GM12865 (cell line): ENCODE measurements at regions not wholly inside any gene's neighbourhood (a gene's known extent, or its start where the extent isn't known, plus 50 kb on each side); places are given as distances from the start of the nearest gene placed in this dataset.

Experiments
- DNase-seq: peaks from one replicate; pipeline ENCODE4 v3.0.0; 2010; ENCODE audit warnings: low read depth
- H3K4me3 ChIP-seq: 2 replicates; pipeline ENCODE4 v1.5.1; 2011; ENCODE audit warnings: mild to moderate bottlenecking, low read depth, low read length, control low read depth
- CTCF ChIP-seq: IDR thresholded peaks from 2 replicates; pipeline ENCODE4 v1.5.1; 2011; ENCODE audit warnings: low read length, control low read depth, low read depth, inconsistent platforms; ENCODE audit not compliant: insufficient read depth; ENCODE audit errors: missing control alignments

GRCh38 chr6:12602342-12602741 lies 114.2 kb upstream of the PHACTR1 start:
- no peak for TF ChIP-seq CTCF
- no peak overlapping the region for H3K4me3 ChIP-seq
- no peak for DNase-seq

- peak; percentile 51 for TF ChIP-seq CTCF
- H3K4me3 ChIP-seq: no peak overlapping the region
- DNase-seq: peak; percentile 64
Observed at GRCh38 chr6:12602951-12603672, 113.5 kb upstream of the PHACTR1 start.

GRCh38 chr6:12603673-12604049 lies 112.9 kb upstream of the PHACTR1 start:
- no peak for TF ChIP-seq CTCF

GRCh38 chr6:12605888-12606345 lies 110.7 kb upstream of the PHACTR1 start:
- TF ChIP-seq CTCF: peak; percentile 68
- peak; percentile 85 for DNase-seq
- peak overlapping the region; percentile 34 for H3K4me3 ChIP-seq

More at GRCh38 chr6:12603673-12604049, 112.9 kb upstream of the PHACTR1 start:
- H3K4me3 ChIP-seq: no peak overlapping the region
- no peak for DNase-seq

- no peak for TF ChIP-seq CTCF
- no peak for DNase-seq
- H3K4me3 ChIP-seq: no peak overlapping the region
Observed at GRCh38 chr6:12606616-12607015, 110.0 kb upstream of the PHACTR1 start.

GRCh38 chr6:12608016-12608860 lies 108.3 kb upstream of the PHACTR1 start:
- peak overlapping the region; percentile 48 for H3K4me3 ChIP-seq
- TF ChIP-seq CTCF: no peak

More at GRCh38 chr6:12608016-12608860, 108.3 kb upstream of the PHACTR1 start:
- DNase-seq: peak; percentile 83
